HCT116 (cell line): ENCODE measurements at regions not wholly inside any gene's neighbourhood (a gene's known extent, or its start where the extent isn't known, plus 50 kb on each side); places are given as distances from the start of the nearest gene placed in this dataset.

Experiments
- ATAC-seq: fragments of 200-7000 bp; cut with Tn5 transposase; 2 replicates; pipeline ENCODE4 v1.9.1; 2020; ENCODE audit warnings: mild to moderate bottlenecking, moderate library complexity
- BruUV-seq: library from RNA; stranded (reverse); fragments of 400-500 nt; replicated peaks from 2 replicates; lab custom pipeline; 2021; lab: Mats Ljungman, UMichigan
- CTCF ChIA-PET: fragments of 300-600 bp; sonication (Branson Sonifier 250); formaldehyde crosslinking; loops from one replicate; lab custom pipeline; 2021; ENCODE audit warnings: antibody characterized with exemption; lab: Charles Lee
- POLR2A ChIA-PET: fragments of 300-600, 350-600 bp; sonication (Branson Sonifier 250); formaldehyde crosslinking; loops from one replicate; lab custom pipeline; 2021; ENCODE audit warnings: antibody characterized with exemption; lab: Charles Lee
- RAD21 ChIA-PET, 2 experiments: fragments of 300-600 bp; sonication (Branson Sonifier 250); formaldehyde crosslinking; loops; one replicate each; lab custom pipeline; 2023; ENCODE audit warnings: low total read pairs in 2 of 2; ENCODE audit not compliant: uncharacterized antibody in 2 of 2, unreplicated experiment in 2 of 2, low non-redundant PET in 1 of 2; lab: Charles Lee
- DNase-seq: peaks from one replicate; pipeline ENCODE4 v3.0.0-alpha.2; 2010; ENCODE audit warnings: low read depth, low spot score
- H2AFZ ChIP-seq: fragments of 200-600 bp; shearing (Covaris generic), sonication (generic); 2 replicates; pipeline ENCODE4 v1.6.1; 2017; ENCODE audit warnings: low read depth, mixed run types, mixed read lengths, antibody characterized with exemption, low read length; ENCODE audit not compliant: poor library complexity, severe bottlenecking
- H3K27ac ChIP-seq: 2 replicates; pipeline ENCODE4 v1.5.1; 2012; ENCODE audit warnings: low read depth, low read length
- H3K27me3 ChIP-seq: fragments of 200-600 bp; sonication (generic); 2 replicates; pipeline ENCODE4 v1.6.1; 2016; ENCODE audit warnings: mixed run types, low read length, mixed read lengths; ENCODE audit not compliant: insufficient read depth
- H3K36me3 ChIP-seq, 2 experiments: fragments of 200-500 bp in 1 of 2; fragments of 200-600 bp in 1 of 2; sonication (Bioruptor generic) in 1 of 2; sonication (generic) in 1 of 2; 2 replicates each; pipeline versions ENCODE4 v1.5.1 to v1.6.1; 2014 to 2016; ENCODE audit warnings: low read length in 2 of 2, inconsistent platforms in 1 of 2, mixed read lengths in 1 of 2, mixed run types in 1 of 2; ENCODE audit not compliant: insufficient read depth in 2 of 2, control insufficient read depth in 1 of 2
- H3K4me1 ChIP-seq, 2 experiments: fragments of 200-600 bp in 1 of 2; sonication (generic) in 1 of 2; 2 replicates each; pipeline versions ENCODE4 v1.5.1 to v1.6.1; 2012 to 2017; ENCODE audit warnings: low read length in 2 of 2, inconsistent platforms in 1 of 2, mild to moderate bottlenecking in 1 of 2, mixed read lengths in 1 of 2, mixed run types in 1 of 2, moderate library complexity in 1 of 2; ENCODE audit not compliant: insufficient read depth in 2 of 2, control insufficient read depth in 1 of 2
- H3K4me2 ChIP-seq: fragments of 200-600 bp; sonication (generic); 2 replicates; pipeline ENCODE4 v1.6.1; 2017; ENCODE audit warnings: mixed run types, low read length, mixed read lengths
- H3K4me3 ChIP-seq, 2 experiments: fragments of 200-600 bp in 1 of 2; sonication (generic) in 1 of 2; replicated peaks in 1 of 2; 2 replicates each; pipeline ENCODE4 v1.5.1; 2011 to 2016; ENCODE audit warnings: low read length in 2 of 2, control low read depth in 1 of 2, low read depth in 1 of 2, mild to moderate bottlenecking in 1 of 2, mixed read lengths in 1 of 2, mixed run types in 1 of 2
- H3K79me2 ChIP-seq: fragments of 200-600 bp; sonication (generic); 2 replicates; pipeline ENCODE4 v1.6.1; 2017; ENCODE audit warnings: mild to moderate bottlenecking, mixed run types, low read length, moderate library complexity, mixed read lengths; ENCODE audit not compliant: insufficient read depth
- H3K9ac ChIP-seq: fragments of 200-600 bp; sonication (generic); 2 replicates; pipeline ENCODE4 v1.6.1; 2016; ENCODE audit warnings: low read length, mixed read lengths
- H3K9me2 ChIP-seq: fragments of 200-600 bp; sonication (generic), shearing (Covaris generic); 2 replicates; pipeline ENCODE4 v1.6.1; 2017; ENCODE audit warnings: mixed run types, mild to moderate bottlenecking, moderate library complexity; ENCODE audit not compliant: insufficient read depth
- H3K9me3 ChIP-seq, 2 experiments: fragments of 200-500 bp in 1 of 2; fragments of 200-600 bp in 1 of 2; sonication (Bioruptor generic) in 1 of 2; sonication (generic) in 1 of 2; 2 replicates each; pipeline ENCODE4 v1.6.1; 2014 to 2017; ENCODE audit warnings: low read length in 2 of 2, mixed read lengths in 2 of 2, inconsistent platforms in 1 of 2, low read depth in 1 of 2, mild to moderate bottlenecking in 1 of 2, mixed run types in 1 of 2, moderate library complexity in 1 of 2; ENCODE audit not compliant: control insufficient read depth in 1 of 2, insufficient read depth in 1 of 2
- H4K20me1 ChIP-seq: fragments of 200-600 bp; sonication (generic), shearing (Covaris generic); 2 replicates; pipeline ENCODE4 v1.6.1; 2017; ENCODE audit warnings: mixed run types, mild to moderate bottlenecking, moderate library complexity; ENCODE audit not compliant: insufficient read depth
- CBX3 ChIP-seq: IDR thresholded peaks from 2 replicates; pipeline ENCODE4 v1.6.1; 2012; ENCODE audit warnings: low read depth
- CEBPB ChIP-seq: IDR thresholded peaks from 2 replicates; pipeline ENCODE4 v1.6.1; 2012; ENCODE audit warnings: low read depth
- EZH2 ChIP-seq: fragments of 200-600 bp; sonication (generic); IDR thresholded peaks from 2 replicates; pipeline ENCODE4 v1.6.1; 2017; ENCODE audit warnings: antibody characterized with exemption, mixed run types
- EZH2phosphoT487 ChIP-seq: fragments of 200-600 bp; IDR thresholded peaks from 2 replicates; pipeline ENCODE4 v1.6.1; 2018; ENCODE audit warnings: antibody characterized with exemption, borderline replicate concordance
- FOSL1 ChIP-seq: IDR thresholded peaks from 2 replicates; pipeline ENCODE4 v1.6.1; 2012; ENCODE audit warnings: low read depth
- REST ChIP-seq: IDR thresholded peaks from 2 replicates; pipeline ENCODE4 v1.6.1; 2012; ENCODE audit warnings: low read depth
- SP1 ChIP-seq: IDR thresholded peaks from 2 replicates; pipeline ENCODE4 v1.6.1; 2012; ENCODE audit warnings: low read depth
- SRF ChIP-seq: IDR thresholded peaks from 2 replicates; pipeline ENCODE4 v1.6.1; 2012; ENCODE audit warnings: low read depth
- TCF7L2 ChIP-seq: IDR thresholded peaks from 2 replicates; pipeline ENCODE4 v1.7.0; 2011; ENCODE audit warnings: borderline replicate concordance, inconsistent platforms; ENCODE audit not compliant: insufficient read depth, insufficient read length; ENCODE audit errors: extremely low read depth
- intact Hi-C: fragments of 100-400 bp; cut with micrococcal nuclease; formaldehyde crosslinking; loops from 2 replicates; pipeline ENCODE4 v1.10.0; 2022

DNA sequence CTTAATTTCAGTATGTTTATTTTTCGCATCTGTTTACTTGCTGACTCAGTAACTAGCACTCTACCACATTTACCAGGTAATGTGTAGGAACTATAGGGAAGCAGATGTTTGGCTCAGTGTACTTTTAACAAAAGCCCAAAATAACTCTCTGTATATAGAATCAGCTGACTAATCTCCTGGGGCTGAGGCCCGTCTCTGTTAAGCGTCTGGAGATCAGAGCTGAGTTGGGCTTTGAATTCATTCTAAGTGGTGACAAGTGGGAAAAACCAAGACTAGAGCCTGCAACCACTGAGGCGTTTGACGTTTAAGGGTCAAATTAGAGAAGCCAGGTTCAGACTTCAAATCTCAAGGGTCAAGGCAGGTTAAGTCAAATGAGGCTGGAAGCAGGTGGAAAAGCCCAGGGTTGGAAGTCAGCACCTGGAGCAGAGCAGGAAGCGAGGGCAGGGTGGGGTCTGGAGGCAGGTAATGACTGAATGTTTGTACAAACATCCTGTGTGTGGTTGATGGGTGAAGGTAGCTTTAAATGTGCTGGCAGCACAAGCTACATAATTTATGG, 56.8 kb upstream of the LYST start:
- no peak overlapping the region for H3K4me2 ChIP-seq
- no TSS peak for BruUV-seq
- H3K4me3 ChIP-seq, result no peak overlapping the region
- ChIA-PET CTCF (no interaction called here), RAD21 (no interaction called here), POLR2A (no interaction called here)
- H3K36me3 ChIP-seq, result no peaks in the 10 kb centered on the region
- no peaks in the 10 kb centered on the region for H4K20me1 ChIP-seq
- intact Hi-C loops, result no loop called here
- H3K79me2 ChIP-seq, result no peaks in the 10 kb centered on the region
- no peak overlapping the region for H3K9ac ChIP-seq
- H3K9me2 ChIP-seq, result no peaks in the 10 kb centered on the region
- H2AFZ ChIP-seq, result no peak overlapping the region
- no peaks in the 10 kb centered on the region for H3K27me3 ChIP-seq
- peaks cover 0 to 24% of the 10 kb centered on the region in 2 experiments; a peak in 1 of 4 replicates for H3K4me1 ChIP-seq
- no peaks in the 10 kb centered on the region for H3K9me3 ChIP-seq
- H3K27ac ChIP-seq, result no peak overlapping the region
- no peak for TF ChIP-seq CEBPB
- no peak for TF ChIP-seq EZH2phosphoT487
- TF ChIP-seq TCF7L2, result no peak
- no peak for TF ChIP-seq CBX3
- no peak for TF ChIP-seq EZH2
- no peak for TF ChIP-seq REST
- no peak for TF ChIP-seq FOSL1
- TF ChIP-seq SRF, result no peak
- no peak for TF ChIP-seq SP1
- TF ChIP-seq, all 23 proteins: peak for 0
- DNase-seq (no peak), ATAC-seq (no peak)
